Endothelial cell of umbilical vein (primary cell): ENCODE measurements at regions not wholly inside any gene's neighbourhood (a gene's known extent, or its start where the extent isn't known, plus 50 kb on each side); places are given as distances from the start of the nearest gene placed in this dataset.

Source experiments
- BruUV-seq: library from RNA; stranded (reverse); fragments of 400-500 nt; replicated peaks from 2 replicates; lab custom pipeline; 2021; lab: Mats Ljungman, UMichigan
- CTCF ChIA-PET: fragments of 300-600, 350-600 bp; sonication (Branson Sonifier 250); formaldehyde crosslinking; loops from one replicate; lab custom pipeline; 2021; ENCODE audit warnings: antibody characterized with exemption, inconsistent platforms; lab: Charles Lee
- POLR2A ChIA-PET: fragments of 300-600, 350-600 bp; sonication (Branson Sonifier 250); formaldehyde crosslinking; loops from one replicate; lab custom pipeline; 2021; ENCODE audit warnings: antibody characterized with exemption, inconsistent platforms; lab: Charles Lee
- DNase-seq: peaks from one replicate; pipeline ENCODE4 v3.0.0-alpha.2; 2011; ENCODE audit warnings: low read depth, low spot score
- FAIRE-seq: peaks from 2 replicates; lab custom pipeline; 2011; peaks lifted over from hg19 to GRCh38; lab: Jason Lieb, UNC
- H2AFZ ChIP-seq: 2 replicates; pipeline ENCODE4 v1.6.0; 2012; ENCODE audit warnings: low read depth, low read length, control low read depth, inconsistent platforms
- H3K27ac ChIP-seq: 2 replicates; pipeline ENCODE4 v1.5.1; 2011; ENCODE audit warnings: low read depth, mild to moderate bottlenecking, control low read depth, low read length, moderate library complexity; ENCODE audit not compliant: insufficient read depth
- H3K27me3 ChIP-seq, 2 experiments: 2 replicates each; pipeline versions ENCODE4 v1.6.0 to v1.6.1; 2011; ENCODE audit warnings: low read length in 2 of 2, mixed read lengths in 1 of 2; ENCODE audit not compliant: control insufficient read depth in 2 of 2, insufficient read depth in 2 of 2
- H3K36me3 ChIP-seq, 2 experiments: 2 replicates in 1 of 2; 3 replicates in 1 of 2; pipeline ENCODE4 v1.5.1; 2011; ENCODE audit warnings: low read length in 2 of 2, mild to moderate bottlenecking in 1 of 2, moderate library complexity in 1 of 2; ENCODE audit not compliant: control insufficient read depth in 2 of 2, insufficient read depth in 2 of 2; ENCODE audit errors: extremely low read depth in 1 of 2
- H3K4me1 ChIP-seq: 3 replicates; pipeline ENCODE4 v1.5.1; 2011; ENCODE audit warnings: mild to moderate bottlenecking, low read length; ENCODE audit not compliant: control insufficient read depth, insufficient read depth; ENCODE audit errors: extremely low read depth
- H3K4me2 ChIP-seq: 2 replicates; pipeline ENCODE4 v1.6.1; 2011; ENCODE audit warnings: low read length, control low read depth, mixed read lengths; ENCODE audit not compliant: insufficient read depth
- H3K4me3 ChIP-seq, 3 experiments: fragments of 200-600 bp in 1 of 3; sonication (generic), shearing (Covaris generic) in 1 of 3; replicated peaks in 1 of 3; 2 replicates each; pipeline ENCODE4 v1.5.1; 2011 to 2016; ENCODE audit warnings: control low read depth in 3 of 3, low read length in 3 of 3, mild to moderate bottlenecking in 2 of 3, inconsistent platforms in 1 of 3, low read depth in 1 of 3, moderate library complexity in 1 of 3; ENCODE audit not compliant: insufficient read depth in 1 of 3
- H3K79me2 ChIP-seq: 2 replicates; pipeline ENCODE4 v1.6.0; 2012; ENCODE audit warnings: low read length, inconsistent platforms; ENCODE audit not compliant: control insufficient read depth, insufficient read depth
- H3K9ac ChIP-seq: replicated peaks from 2 replicates; pipeline ENCODE3; 2011; ENCODE audit warnings: low read length, control low read depth; ENCODE audit not compliant: insufficient read depth; ENCODE audit errors: extremely low read depth
- H3K9me1 ChIP-seq: replicated peaks from 3 replicates; pipeline ENCODE4 v1.6.0; 2011; ENCODE audit warnings: mild to moderate bottlenecking, low read length; ENCODE audit not compliant: control insufficient read depth, insufficient read depth; ENCODE audit errors: extremely low read depth
- H3K9me3 ChIP-seq: replicated peaks from 2 replicates; pipeline ENCODE4 v1.5.1; 2012; ENCODE audit warnings: low read length, inconsistent platforms; ENCODE audit not compliant: control insufficient read depth, insufficient read depth
- H4K20me1 ChIP-seq: replicated peaks from 2 replicates; pipeline ENCODE3; 2011; ENCODE audit warnings: mild to moderate bottlenecking, low read length; ENCODE audit not compliant: control insufficient read depth, insufficient read depth; ENCODE audit errors: extremely low read depth
- EZH2 ChIP-seq: IDR thresholded peaks from 2 replicates; pipeline ENCODE4 v1.6.1; 2012; ENCODE audit warnings: borderline replicate concordance, low read depth, mild to moderate bottlenecking, moderate library complexity, low read length, inconsistent platforms; ENCODE audit not compliant: severe bottlenecking
- FOS ChIP-seq: IDR thresholded peaks from 2 replicates; pipeline ENCODE4 v1.6.1; 2011; ENCODE audit warnings: mild to moderate bottlenecking, low read length, moderate library complexity, borderline replicate concordance; ENCODE audit not compliant: insufficient read depth
- GATA2 ChIP-seq: IDR thresholded peaks from 2 replicates; pipeline ENCODE4 v1.7.0; 2011; ENCODE audit warnings: low read depth, mild to moderate bottlenecking, moderate library complexity, mixed read lengths, low read length; ENCODE audit not compliant: insufficient read length, insufficient read depth
- JUN ChIP-seq: IDR thresholded peaks from 2 replicates; pipeline ENCODE4 v1.6.1; 2011; ENCODE audit warnings: borderline replicate concordance, low read depth; ENCODE audit not compliant: insufficient read length, insufficient read depth
- MAX ChIP-seq: IDR thresholded peaks from 2 replicates; pipeline ENCODE4 v1.6.1; 2011; ENCODE audit not compliant: insufficient read depth, insufficient read length
- MYC ChIP-seq: IDR thresholded peaks from one replicate; pipeline ENCODE4 v1.6.1; 2011; ENCODE audit warnings: mild to moderate bottlenecking, low read depth, low read length
- POLR2A ChIP-seq: IDR thresholded peaks from 2 replicates; pipeline ENCODE4 v1.6.1; 2012; ENCODE audit warnings: low read depth, mild to moderate bottlenecking, control low read depth, low read length
- POLR2AphosphoS5 ChIP-seq: IDR thresholded peaks from 2 replicates; pipeline ENCODE4 v1.6.1; 2012; ENCODE audit warnings: low read depth, mild to moderate bottlenecking, control low read depth, low read length, moderate library complexity; ENCODE audit not compliant: insufficient read depth
- dilution Hi-C: fragments of 300-500 bp; cut with MboI; formaldehyde crosslinking; loops from one replicate; pipeline ENCODE4 v1.15.0; 2019; ENCODE audit warnings: low sequenced_read_pairs; ENCODE audit not compliant: extremely low pct_ligation_motif_present
- intact Hi-C: fragments of 100-400 bp; cut with micrococcal nuclease; formaldehyde crosslinking; loops from one replicate; pipeline ENCODE4 v1.10.0; 2022
- TF ChIP-seq, protein P1 (sequence below), 2 donors: IDR thresholded peaks; 1 replicate in 1 of 2; 2 replicates in 1 of 2; pipeline ENCODE4 v1.5.1; 2011; ENCODE audit warnings: low read length in 2 of 2, mild to moderate bottlenecking in 2 of 2, moderate library complexity in 2 of 2, control low read depth in 1 of 2, inconsistent platforms in 1 of 2, low read depth in 1 of 2; ENCODE audit not compliant: insufficient read depth in 1 of 2; ENCODE audit errors: extremely low read depth in 1 of 2

GRCh38 chr15:37628507-37628906 lies 305.9 kb upstream of the TMCO5A start:
- intact Hi-C loops = no loop called here
- POLR2A ChIA-PET = no interaction called here
- Histone ChIP-seq H3K79me2 (no peaks in the 10 kb centered on the region), H3K9me3 (no peaks in the 10 kb centered on the region), H4K20me1 (peaks cover 2% of the 10 kb centered on the region), H3K27ac (no peak overlapping the region), H3K4me1 (no peaks in the 10 kb centered on the region), H3K27me3 (no peaks in the 10 kb centered on the region), H3K36me3 (no peaks in the 10 kb centered on the region), H3K4me2 (no peak overlapping the region), H3K9me1 (no peaks in the 10 kb centered on the region), H3K9ac (no peak overlapping the region), H3K4me3 (no peak overlapping the region), H2AFZ (no peak overlapping the region)
- TF ChIP-seq POLR2A (no peak), MYC (no peak), FOS (no peak), JUN (no peak), EZH2 (no peak), POLR2AphosphoS5 (no peak), MAX (no peak), GATA2 (no peak)
- TF ChIP-seq, protein P1, sequence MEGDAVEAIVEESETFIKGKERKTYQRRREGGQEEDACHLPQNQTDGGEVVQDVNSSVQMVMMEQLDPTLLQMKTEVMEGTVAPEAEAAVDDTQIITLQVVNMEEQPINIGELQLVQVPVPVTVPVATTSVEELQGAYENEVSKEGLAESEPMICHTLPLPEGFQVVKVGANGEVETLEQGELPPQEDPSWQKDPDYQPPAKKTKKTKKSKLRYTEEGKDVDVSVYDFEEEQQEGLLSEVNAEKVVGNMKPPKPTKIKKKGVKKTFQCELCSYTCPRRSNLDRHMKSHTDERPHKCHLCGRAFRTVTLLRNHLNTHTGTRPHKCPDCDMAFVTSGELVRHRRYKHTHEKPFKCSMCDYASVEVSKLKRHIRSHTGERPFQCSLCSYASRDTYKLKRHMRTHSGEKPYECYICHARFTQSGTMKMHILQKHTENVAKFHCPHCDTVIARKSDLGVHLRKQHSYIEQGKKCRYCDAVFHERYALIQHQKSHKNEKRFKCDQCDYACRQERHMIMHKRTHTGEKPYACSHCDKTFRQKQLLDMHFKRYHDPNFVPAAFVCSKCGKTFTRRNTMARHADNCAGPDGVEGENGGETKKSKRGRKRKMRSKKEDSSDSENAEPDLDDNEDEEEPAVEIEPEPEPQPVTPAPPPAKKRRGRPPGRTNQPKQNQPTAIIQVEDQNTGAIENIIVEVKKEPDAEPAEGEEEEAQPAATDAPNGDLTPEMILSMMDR (IDR thresholded peaks at IDR 0.05; ENCODE audit: extremely low read depth in 1 of 2, insufficient read depth in 1 of 2, low read depth in 1 of 2, low read length in 2 of 2) = no peak
- no TSS peak for BruUV-seq
- FAIRE-seq (no peak), DNase-seq (no peak)
- dilution Hi-C loops = no loop called here
- CTCF ChIA-PET = no interaction called here
